ENCODE measurements at regions not wholly inside any gene's neighbourhood (a gene's known extent, or its start where the extent isn't known, plus 50 kb on each side); places are given as distances from the start of the nearest gene placed in this dataset.

DNA sequence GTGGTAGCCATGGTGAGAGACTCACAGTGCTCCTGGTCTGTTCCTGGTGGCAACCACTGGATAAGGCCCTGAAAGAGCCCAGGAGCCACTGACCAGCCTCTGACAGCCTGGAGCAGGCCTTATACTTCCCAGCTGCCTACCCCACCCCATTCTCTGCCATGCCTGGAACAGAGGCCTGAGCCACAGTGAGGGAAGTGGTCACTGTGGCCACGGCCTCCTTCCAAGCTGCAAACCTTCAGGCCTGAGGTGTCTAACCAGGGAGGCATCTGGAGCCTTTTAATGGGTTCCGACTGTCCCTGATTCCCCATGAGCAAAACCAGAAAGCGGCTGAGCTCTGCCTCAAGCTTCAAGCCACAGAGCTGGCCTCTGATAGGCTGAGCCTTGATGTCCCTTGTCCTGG is 113.0 kb upstream of the SIRPA start:
- no peak for TF ChIP-seq EP300 (IDR thresholded peaks at IDR 0.05)
- TF ChIP-seq CTCF (IDR thresholded peaks at IDR 0.05), result no peak
- no peak for TF ChIP-seq POLR2A (IDR thresholded peaks at IDR 0.05)
